Testis (tissue), 2 donors: ENCODE measurements at regions not wholly inside any gene's neighbourhood (a gene's known extent, or its start where the extent isn't known, plus 50 kb on each side); places are given as distances from the start of the nearest gene placed in this dataset.

Experiments used
- DNase-seq: peaks from one replicate; pipeline ENCODE4 v3.0.0-alpha.2; 2019
- H3K27ac ChIP-seq, 2 donors: fragments of 200-600 bp; sonication (generic); one replicate each; pipeline ENCODE4 v1.5.1; 2019
- H3K27me3 ChIP-seq: fragments of 200-600 bp; sonication (generic); one replicate; pipeline ENCODE4 v1.5.1; 2019
- H3K36me3 ChIP-seq: fragments of 200-600 bp; sonication (generic); one replicate; pipeline ENCODE4 v1.5.1; 2017; ENCODE audit warnings: low read depth; ENCODE audit errors: missing control alignments
- H3K4me1 ChIP-seq: fragments of 200-600 bp; sonication (generic); one replicate; pipeline ENCODE4 v1.5.1; 2019
- H3K4me3 ChIP-seq, 2 donors: fragments of 200-600 bp; sonication (generic); one replicate each; pipeline ENCODE4 v1.5.1; 2017 to 2019
- H3K9me3 ChIP-seq: fragments of 200-600 bp; sonication (generic); one replicate; pipeline ENCODE4 v1.5.1; 2017
- POLR2A ChIP-seq: fragments of 450-650 bp; IDR thresholded peaks from one replicate; pipeline ENCODE4 v1.6.1; 2017; ENCODE audit warnings: antibody characterized with exemption, mild to moderate bottlenecking, moderate library complexity
- whole genome bisulfite sequencing, 2 donors: methylation state at CpG; one replicate each; pipeline ENCODE4 v1.1.5; 2018; 5-methylcytosine and 5-hydroxymethylcytosine counted together
- intact Hi-C: fragments of 100-400 bp; cut with DNase I; formaldehyde crosslinking; loops from one replicate; pipeline ENCODE4 v1.15.1; 2023; ENCODE audit warnings: low total_unique reads
- TF ChIP-seq, protein P1 (sequence below), 3 experiments: fragments of 450-650 bp in 2 of 3; fragments of 200-600 bp in 1 of 3; sonication (generic) in 1 of 3; IDR thresholded peaks; one replicate each; pipeline ENCODE4 v1.5.1; 2016 to 2019; ENCODE audit warnings: antibody characterized with exemption in 3 of 3, mild to moderate bottlenecking in 2 of 3, moderate library complexity in 1 of 3

DNA sequence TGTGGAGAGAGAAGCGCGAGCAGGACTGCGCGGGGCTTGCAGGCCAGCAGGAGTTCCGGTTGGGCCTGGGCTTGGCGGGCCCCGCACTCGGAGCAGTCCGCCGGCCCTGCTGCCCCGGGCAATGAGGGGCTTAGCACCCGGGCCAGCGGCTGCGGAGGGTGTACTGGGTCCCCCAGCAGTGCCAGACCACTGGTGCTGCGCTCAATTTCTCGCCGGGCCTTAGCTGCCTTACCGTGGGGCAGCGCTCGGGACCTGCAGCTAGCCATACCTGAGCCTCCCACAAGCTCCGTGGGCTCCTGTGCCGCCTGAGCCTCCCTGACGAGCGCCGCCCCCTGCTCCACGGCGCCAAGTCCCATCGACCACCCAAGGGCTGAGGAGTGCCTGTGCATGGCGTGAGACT, 89.0 kb upstream of the MBOAT1 start:
- no peak for DNase-seq
- no peaks in the 10 kb centered on the region for H3K4me1 ChIP-seq
- WGBS, 2 donors, result 79% methylated on average over 15 of the region's 29 CpGs; no CpG with 5 or more reads in 1 of the 2 donors
- H3K36me3 ChIP-seq, result no peaks in the 10 kb centered on the region
- peak overlapping the region in 1 of 2 donors; percentile 27 for H3K4me3 ChIP-seq
- TF ChIP-seq POLR2A, result no peak
- TF ChIP-seq, protein P1, sequence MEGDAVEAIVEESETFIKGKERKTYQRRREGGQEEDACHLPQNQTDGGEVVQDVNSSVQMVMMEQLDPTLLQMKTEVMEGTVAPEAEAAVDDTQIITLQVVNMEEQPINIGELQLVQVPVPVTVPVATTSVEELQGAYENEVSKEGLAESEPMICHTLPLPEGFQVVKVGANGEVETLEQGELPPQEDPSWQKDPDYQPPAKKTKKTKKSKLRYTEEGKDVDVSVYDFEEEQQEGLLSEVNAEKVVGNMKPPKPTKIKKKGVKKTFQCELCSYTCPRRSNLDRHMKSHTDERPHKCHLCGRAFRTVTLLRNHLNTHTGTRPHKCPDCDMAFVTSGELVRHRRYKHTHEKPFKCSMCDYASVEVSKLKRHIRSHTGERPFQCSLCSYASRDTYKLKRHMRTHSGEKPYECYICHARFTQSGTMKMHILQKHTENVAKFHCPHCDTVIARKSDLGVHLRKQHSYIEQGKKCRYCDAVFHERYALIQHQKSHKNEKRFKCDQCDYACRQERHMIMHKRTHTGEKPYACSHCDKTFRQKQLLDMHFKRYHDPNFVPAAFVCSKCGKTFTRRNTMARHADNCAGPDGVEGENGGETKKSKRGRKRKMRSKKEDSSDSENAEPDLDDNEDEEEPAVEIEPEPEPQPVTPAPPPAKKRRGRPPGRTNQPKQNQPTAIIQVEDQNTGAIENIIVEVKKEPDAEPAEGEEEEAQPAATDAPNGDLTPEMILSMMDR (IDR thresholded peaks at IDR 0.05), result no peak
- H3K27me3 ChIP-seq, result no peaks in the 10 kb centered on the region
- no peak overlapping the region for H3K27ac ChIP-seq
- H3K9me3 ChIP-seq, result no peaks in the 10 kb centered on the region
- intact Hi-C loops, result no loop called here

DNA sequence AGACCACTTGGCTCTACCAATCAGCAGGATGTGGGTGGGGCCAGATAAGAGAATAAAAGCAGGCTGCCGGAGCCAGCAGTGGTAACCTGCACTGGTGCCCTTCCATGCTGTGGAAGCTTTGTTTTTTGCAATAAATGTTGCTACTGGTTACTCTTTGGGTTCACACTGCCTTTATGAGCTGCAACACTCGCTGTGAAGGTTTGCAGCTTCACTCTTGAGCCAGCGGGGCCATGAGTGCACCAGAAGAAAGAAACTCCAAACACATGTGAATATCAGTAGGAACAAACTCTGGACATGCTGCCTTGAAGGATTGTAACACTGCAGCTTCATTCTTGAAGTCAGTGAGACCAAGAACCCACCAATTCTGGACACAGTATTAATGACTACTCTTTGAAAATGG, 89.9 kb upstream of the MBOAT1 start:
- no peak overlapping the region for H3K27ac ChIP-seq
- WGBS, 2 donors, result 84% methylated on average over 3 of the region's 3 CpGs; no CpG with 5 or more reads in 1 of the 2 donors

DNA sequence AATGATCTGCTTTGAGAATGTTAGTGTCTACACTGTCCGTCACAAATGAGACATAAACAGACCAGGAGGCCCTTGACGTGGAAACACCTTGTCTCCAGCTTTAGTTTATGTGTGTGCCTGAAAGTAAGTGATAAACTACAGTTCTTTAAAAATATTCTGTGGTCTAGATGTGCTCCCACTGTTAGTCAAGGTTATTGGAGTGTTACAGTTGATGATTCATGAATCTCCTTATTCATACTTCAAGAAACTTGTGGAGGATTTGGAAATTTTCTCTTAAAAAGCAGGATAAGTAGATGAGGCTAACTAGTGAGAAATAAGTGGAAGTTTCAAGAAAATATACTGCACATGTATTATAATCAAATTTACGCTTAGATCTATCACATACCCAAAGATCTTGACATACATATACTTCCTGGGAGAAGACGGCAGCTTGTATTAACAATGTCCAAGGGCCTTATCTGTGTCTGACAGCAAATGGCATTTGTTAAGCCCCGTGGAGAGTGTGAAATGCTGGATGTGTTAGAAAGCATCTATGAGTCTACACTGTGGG, 90.5 kb upstream of the MBOAT1 start:
- intact Hi-C loops, result no loop called here
- H3K4me1 ChIP-seq, result no peaks in the 10 kb centered on the region
- no peaks in the 10 kb centered on the region for H3K9me3 ChIP-seq
- H3K27me3 ChIP-seq, result no peaks in the 10 kb centered on the region
- H3K4me3 ChIP-seq, result no peak overlapping the region
- TF ChIP-seq, protein P1 (IDR thresholded peaks at IDR 0.05), result no peak
- TF ChIP-seq POLR2A, result no peak
- no peak for DNase-seq
- no peak overlapping the region for H3K27ac ChIP-seq
- no peaks in the 10 kb centered on the region for H3K36me3 ChIP-seq
- WGBS, 2 donors, result 44 to 48% methylated on average over 5 of the region's 5 CpGs

More for the DNA sequence above, 89.9 kb upstream of the MBOAT1 start:
- intact Hi-C loops, result no loop called here
- no peaks in the 10 kb centered on the region for H3K27me3 ChIP-seq
- DNase-seq, result no peak
- no peaks in the 10 kb centered on the region for H3K4me1 ChIP-seq
- H3K4me3 ChIP-seq, result no peak overlapping the region
- no peaks in the 10 kb centered on the region for H3K36me3 ChIP-seq
- H3K9me3 ChIP-seq, result no peaks in the 10 kb centered on the region
- TF ChIP-seq POLR2A, result no peak
- TF ChIP-seq, protein P1 (IDR thresholded peaks at IDR 0.05), result no peak

DNA sequence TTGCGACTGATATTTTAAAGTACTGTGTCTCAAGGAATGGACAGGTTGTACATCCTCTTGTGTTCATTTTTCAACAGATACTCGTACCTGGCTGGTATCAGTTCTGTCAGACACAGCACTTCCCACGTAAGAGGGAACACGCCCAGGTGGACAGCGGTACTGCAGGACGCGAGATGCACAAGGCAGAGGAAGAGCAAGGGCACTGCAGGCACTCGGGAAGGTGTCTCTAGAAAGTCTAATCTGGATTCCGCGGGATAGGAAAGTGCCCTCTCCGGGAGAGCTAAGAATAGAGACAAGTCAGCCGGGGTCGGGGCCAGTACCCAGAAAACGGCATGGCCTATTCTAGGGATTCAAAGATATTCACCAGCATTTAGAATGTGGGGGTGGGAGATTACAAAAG, 94.2 kb upstream of the MBOAT1 start:
- H3K36me3 ChIP-seq, result no peaks in the 10 kb centered on the region
- TF ChIP-seq, protein P1 (IDR thresholded peaks at IDR 0.05), result no peak
- TF ChIP-seq POLR2A, result no peak
- WGBS, 2 donors, result 78 to 80% methylated on average over 14 of the region's 14 CpGs
- H3K27ac ChIP-seq, result no peak overlapping the region
- intact Hi-C loops, result no loop called here
- H3K9me3 ChIP-seq, result no peaks in the 10 kb centered on the region
- H3K4me1 ChIP-seq, result no peaks in the 10 kb centered on the region
- DNase-seq, result no peak
- H3K27me3 ChIP-seq, result no peaks in the 10 kb centered on the region
- H3K4me3 ChIP-seq, result no peak overlapping the region

DNA sequence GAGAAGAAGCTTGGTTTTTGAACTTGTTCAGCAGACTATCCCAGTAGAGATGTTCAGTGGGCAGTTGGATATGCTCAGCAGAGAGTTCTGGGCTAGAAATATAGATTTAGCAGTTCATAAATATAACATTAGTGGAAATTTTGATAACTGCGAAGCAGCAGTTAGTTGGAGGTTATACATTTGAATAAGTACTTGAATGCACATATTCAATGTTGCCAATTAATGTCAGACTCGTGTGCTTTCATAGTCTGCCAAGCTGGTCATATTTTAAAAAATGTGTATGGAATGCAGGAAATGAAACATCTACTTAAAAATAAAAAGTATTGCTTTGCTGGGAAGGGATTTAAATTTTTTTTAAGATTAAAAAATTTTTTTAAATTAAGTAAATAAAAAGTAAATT, 92.5 kb upstream of the E2F3 start:
- WGBS, 2 donors, result 38 to 56% methylated on average over 2 of the region's 2 CpGs
- H3K27me3 ChIP-seq, result no peaks in the 10 kb centered on the region
- no peaks in the 10 kb centered on the region for H3K9me3 ChIP-seq
- no peaks in the 10 kb centered on the region for H3K36me3 ChIP-seq
- TF ChIP-seq, protein P1 (IDR thresholded peaks at IDR 0.05), result no peak
- TF ChIP-seq POLR2A, result no peak
- no peak overlapping the region for H3K27ac ChIP-seq
- intact Hi-C loops, result no loop called here
- no peaks in the 10 kb centered on the region for H3K4me1 ChIP-seq
- no peak overlapping the region for H3K4me3 ChIP-seq
- DNase-seq, result no peak
